ENCODE measurements at regions not wholly inside any gene's neighbourhood (a gene's known extent, or its start where the extent isn't known, plus 50 kb on each side); places are given as distances from the start of the nearest gene placed in this dataset.

- H3K27ac ChIP-seq (replicated peaks) = no peak overlapping the region
- DNase-seq (ENCODE audit: low read depth in 1 of 2, low spot score in 1 of 2) = no peak
- no peaks in the 10 kb centered on the region for H3K27me3 ChIP-seq (ENCODE audit: insufficient read depth, poor library complexity, severe bottlenecking)
- TF ChIP-seq REST (IDR thresholded peaks at IDR 0.05; ENCODE audit: insufficient replicate concordance, low read depth) (no peak), SPI1 (IDR thresholded peaks at IDR 0.05; ENCODE audit: borderline replicate concordance, low read depth) (no peak), POLR2AphosphoS5 (IDR thresholded peaks at IDR 0.05; ENCODE audit: low read depth) (no peak), GABPA (IDR thresholded peaks at IDR 0.05; ENCODE audit: low read depth) (no peak)
- TF ChIP-seq, protein P1, sequence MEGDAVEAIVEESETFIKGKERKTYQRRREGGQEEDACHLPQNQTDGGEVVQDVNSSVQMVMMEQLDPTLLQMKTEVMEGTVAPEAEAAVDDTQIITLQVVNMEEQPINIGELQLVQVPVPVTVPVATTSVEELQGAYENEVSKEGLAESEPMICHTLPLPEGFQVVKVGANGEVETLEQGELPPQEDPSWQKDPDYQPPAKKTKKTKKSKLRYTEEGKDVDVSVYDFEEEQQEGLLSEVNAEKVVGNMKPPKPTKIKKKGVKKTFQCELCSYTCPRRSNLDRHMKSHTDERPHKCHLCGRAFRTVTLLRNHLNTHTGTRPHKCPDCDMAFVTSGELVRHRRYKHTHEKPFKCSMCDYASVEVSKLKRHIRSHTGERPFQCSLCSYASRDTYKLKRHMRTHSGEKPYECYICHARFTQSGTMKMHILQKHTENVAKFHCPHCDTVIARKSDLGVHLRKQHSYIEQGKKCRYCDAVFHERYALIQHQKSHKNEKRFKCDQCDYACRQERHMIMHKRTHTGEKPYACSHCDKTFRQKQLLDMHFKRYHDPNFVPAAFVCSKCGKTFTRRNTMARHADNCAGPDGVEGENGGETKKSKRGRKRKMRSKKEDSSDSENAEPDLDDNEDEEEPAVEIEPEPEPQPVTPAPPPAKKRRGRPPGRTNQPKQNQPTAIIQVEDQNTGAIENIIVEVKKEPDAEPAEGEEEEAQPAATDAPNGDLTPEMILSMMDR (IDR thresholded peaks at IDR 0.05; ENCODE audit: insufficient read depth, low read length) = no peak
- H3K4me3 ChIP-seq (replicated peaks; ENCODE audit: insufficient read depth, low read length) = no peak overlapping the region
Observed at GRCh38 chr15:93458597-93458996, 369.6 kb upstream of the RGMA start.

GRCh38 chr15:93454788-93455187 lies 365.8 kb upstream of the RGMA start:
- DNase-seq (ENCODE audit: low read depth in 1 of 2, low spot score in 1 of 2) = no peak
- H3K4me3 ChIP-seq (replicated peaks; ENCODE audit: insufficient read depth, low read length) = no peak overlapping the region
- no peak for TF ChIP-seq REST (IDR thresholded peaks at IDR 0.05; ENCODE audit: insufficient replicate concordance, low read depth)
- TF ChIP-seq GABPA (IDR thresholded peaks at IDR 0.05; ENCODE audit: low read depth) = no peak
- TF ChIP-seq POLR2AphosphoS5 (IDR thresholded peaks at IDR 0.05; ENCODE audit: low read depth) = no peak
- no peak for TF ChIP-seq SPI1 (IDR thresholded peaks at IDR 0.05; ENCODE audit: borderline replicate concordance, low read depth)
- TF ChIP-seq, protein P1 (IDR thresholded peaks at IDR 0.05; ENCODE audit: insufficient read depth, low read length) = no peak
- H3K27ac ChIP-seq (replicated peaks) = no peak overlapping the region
- no peaks in the 10 kb centered on the region for H3K27me3 ChIP-seq (ENCODE audit: insufficient read depth, poor library complexity, severe bottlenecking)

DNA sequence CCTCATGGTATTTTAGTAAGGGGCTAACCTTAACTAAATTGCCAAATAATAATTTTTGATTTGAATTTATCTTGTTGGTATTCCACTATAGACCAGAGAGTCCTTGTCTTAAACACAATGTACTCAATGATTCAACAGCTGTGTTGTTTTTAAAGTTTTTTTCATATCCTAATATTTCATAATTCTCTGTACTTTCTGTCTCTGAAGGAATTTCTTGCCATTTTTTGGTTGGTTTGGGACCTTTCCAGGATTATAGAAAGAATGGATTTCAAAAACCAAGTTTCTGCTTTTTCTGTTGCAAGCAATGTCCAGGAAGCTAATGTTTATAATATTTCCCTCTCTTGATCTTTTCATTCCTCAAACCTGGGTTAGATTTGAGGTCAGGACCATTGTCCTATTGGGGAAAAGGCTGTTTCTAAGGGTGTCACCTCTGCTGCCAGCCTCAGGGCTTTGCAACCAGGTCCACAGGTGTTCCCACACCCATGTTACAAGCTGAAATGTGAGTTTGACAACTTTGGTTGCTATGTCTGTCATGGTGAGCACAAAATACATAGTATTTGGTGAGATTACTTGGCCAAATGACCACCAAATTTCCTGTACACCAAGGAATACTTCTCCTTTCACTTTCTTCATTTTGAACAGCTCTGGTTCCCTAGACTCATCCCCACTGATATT lies 363.7 kb upstream of the RGMA start:
- H3K27me3 ChIP-seq (ENCODE audit: insufficient read depth, poor library complexity, severe bottlenecking) = no peaks in the 10 kb centered on the region
- no peak overlapping the region for H3K27ac ChIP-seq (replicated peaks)
- no peak overlapping the region for H3K4me3 ChIP-seq (replicated peaks; ENCODE audit: insufficient read depth, low read length)
- TF ChIP-seq, protein P1 (IDR thresholded peaks at IDR 0.05; ENCODE audit: insufficient read depth, low read length) = no peak
- TF ChIP-seq SPI1 (IDR thresholded peaks at IDR 0.05; ENCODE audit: borderline replicate concordance, low read depth) (no peak), POLR2AphosphoS5 (IDR thresholded peaks at IDR 0.05; ENCODE audit: low read depth) (no peak), GABPA (IDR thresholded peaks at IDR 0.05; ENCODE audit: low read depth) (no peak), REST (IDR thresholded peaks at IDR 0.05; ENCODE audit: insufficient replicate concordance, low read depth) (no peak)
- DNase-seq (ENCODE audit: low read depth in 1 of 2, low spot score in 1 of 2) = no peak

All from HL-60 (cell line).